GM12878 (cell line): ENCODE measurements at regions not wholly inside any gene's neighbourhood (a gene's known extent, or its start where the extent isn't known, plus 50 kb on each side); places are given as distances from the start of the nearest gene placed in this dataset.

Experiments
- ATF3 ChIP-seq: IDR thresholded peaks from 2 replicates; pipeline ENCODE4 v1.6.1; 2011; ENCODE audit warnings: low read depth, mild to moderate bottlenecking, low read length, moderate library complexity, borderline replicate concordance; ENCODE audit errors: extremely low read depth
- BRCA1 ChIP-seq: IDR thresholded peaks from 2 replicates; pipeline ENCODE4 v1.6.1; 2011; ENCODE audit warnings: low read depth, low read length, improper control_type of control experiment
- CTCF ChIP-seq, 3 experiments: IDR thresholded peaks in 2 of 3; conservative IDR thresholded peaks in 1 of 3; 2 replicates each; pipeline ENCODE4 v1.5.1; 2011; ENCODE audit warnings: low read depth in 3 of 3, low read length in 3 of 3, mild to moderate bottlenecking in 3 of 3, control low read depth in 2 of 3, moderate library complexity in 2 of 3, inconsistent platforms in 1 of 3, mixed read lengths in 1 of 3; ENCODE audit not compliant: control insufficient read depth in 2 of 3, insufficient read depth in 1 of 3; ENCODE audit errors: extremely low read depth in 1 of 3
- EP300 ChIP-seq, 2 experiments: fragments of 150-350 bp in 1 of 2; IDR thresholded peaks; 2 replicates each; pipeline ENCODE4 v1.6.1; 2011 to 2012; ENCODE audit warnings: low read depth in 2 of 2, low read length in 2 of 2, borderline replicate concordance in 1 of 2, improper control_type of control experiment in 1 of 2, inconsistent platforms in 1 of 2; ENCODE audit not compliant: control insufficient read depth in 1 of 2
- EZH2 ChIP-seq: IDR thresholded peaks from 2 replicates; pipeline ENCODE4 v1.6.1; 2012; ENCODE audit warnings: low read depth, mild to moderate bottlenecking, control low read depth, inconsistent platforms, low read length, borderline replicate concordance; ENCODE audit not compliant: control insufficient read depth
- GABPA ChIP-seq: IDR thresholded peaks from 2 replicates; pipeline ENCODE4 v1.6.1; 2014; ENCODE audit warnings: antibody characterized with exemption, low read depth, mild to moderate bottlenecking, inconsistent platforms
- GATAD2B ChIP-seq: fragments of 450-650 bp; conservative IDR thresholded peaks from 2 replicates; pipeline ENCODE4 v1.6.1; 2017; ENCODE audit warnings: low read depth, mild to moderate bottlenecking, moderate library complexity
- HDAC2 ChIP-seq: fragments of 200-600 bp; sonication (generic); IDR thresholded peaks from 2 replicates; pipeline ENCODE4 v1.6.1; 2017
- NFYB ChIP-seq: IDR thresholded peaks from 2 replicates; pipeline ENCODE4 v1.6.1; 2011; ENCODE audit warnings: low read depth, mild to moderate bottlenecking, low read length, improper control_type of control experiment, moderate library complexity; ENCODE audit not compliant: insufficient read depth
- PAX8 ChIP-seq: fragments of 450-650 bp; IDR thresholded peaks from 2 replicates; pipeline ENCODE4 v1.6.1; 2017; ENCODE audit warnings: mild to moderate bottlenecking, moderate library complexity
- POLR2A ChIP-seq: IDR thresholded peaks from 2 replicates; pipeline ENCODE4 v1.6.1; 2011; ENCODE audit warnings: low read depth, mild to moderate bottlenecking, low read length
- SIN3A ChIP-seq: IDR thresholded peaks from 2 replicates; pipeline ENCODE4 v1.6.1; 2012; ENCODE audit warnings: low read depth, low read length, improper control_type of control experiment
- SP1 ChIP-seq: IDR thresholded peaks from one replicate; pipeline ENCODE4 v1.6.1; 2011; ENCODE audit warnings: low read depth, low read length

GRCh38 chr3:41037651-41038334 is 161.5 kb upstream of the CTNNB1 start:
- TF ChIP-seq CTCF (IDR thresholded peaks at IDR 0.05 in 2 of 3, conservative IDR thresholded peaks at IDR 0.05 in 1 of 3; ENCODE audit: control insufficient read depth in 2 of 3, extremely low read depth in 1 of 3, insufficient read depth in 1 of 3, low read depth in 3 of 3, low read length in 3 of 3) (no peak), NFYB (no peak), HDAC2 (no peak), SIN3A (no peak), BRCA1 (no peak), SP1 (no peak), ATF3 (no peak), POLR2A (no peak), EZH2 (no peak), GATAD2B (no peak), EP300 (IDR thresholded peaks at IDR 0.05; ENCODE audit: borderline replicate concordance in 1 of 2, control insufficient read depth in 1 of 2, low read depth in 2 of 2, low read length in 2 of 2) (no peak), GABPA (no peak), PAX8 (no peak)
